Prostate gland (tissue), 2 donors: ENCODE measurements at regions not wholly inside any gene's neighbourhood (a gene's known extent, or its start where the extent isn't known, plus 50 kb on each side); places are given as distances from the start of the nearest gene placed in this dataset.

Experiments
- CTCF ChIP-seq, 4 experiments: fragments of 200-600 bp in 2 of 4; fragments of 450-650 bp in 2 of 4; sonication (generic) in 2 of 4; IDR thresholded peaks; 1 replicate in 3 of 4; 2 replicates in 1 of 4; pipeline ENCODE4 v1.5.1; 2016 to 2019; ENCODE audit warnings: antibody characterized with exemption in 4 of 4, mild to moderate bottlenecking in 2 of 4, moderate library complexity in 2 of 4
- POLR2A ChIP-seq: fragments of 450-650 bp; IDR thresholded peaks from one replicate; pipeline ENCODE4 v1.6.1; 2016; ENCODE audit warnings: antibody characterized with exemption, mild to moderate bottlenecking
- POLR2AphosphoS5 ChIP-seq: sonication (generic); formaldehyde crosslinking; IDR thresholded peaks from one replicate; pipeline ENCODE4 v1.6.1; 2017; ENCODE audit warnings: antibody characterized with exemption

- TF ChIP-seq CTCF (IDR thresholded peaks at IDR 0.05) (no peak), POLR2A (no peak), POLR2AphosphoS5 (no peak)
These were observed 232.7 kb downstream of the FGFR2 start for GRCh38 chr10:121365566-121365965.
